GM23338 (cell line): ENCODE measurements at regions not wholly inside any gene's neighbourhood (a gene's known extent, or its start where the extent isn't known, plus 50 kb on each side); places are given as distances from the start of the nearest gene placed in this dataset.

Experiments
- ATAC-seq: fragments of 200-7000 bp; cut with Tn5 transposase; 3 replicates; pipeline ENCODE4 v1.9.1; 2020
- DNase-seq: peaks from one replicate; pipeline ENCODE4 v3.0.0-alpha.2; 2015; ENCODE audit warnings: low spot score
- H2AFZ ChIP-seq: fragments of 200-600 bp; sonication (generic); 2 replicates; pipeline ENCODE4 v1.8.0; 2016; ENCODE audit warnings: antibody characterized with exemption, mild to moderate bottlenecking, moderate library complexity
- H3F3A ChIP-seq: fragments of 200-600 bp; sonication (generic); replicated peaks from 2 replicates; pipeline ENCODE4 v1.8.0; 2017; ENCODE audit warnings: antibody characterized with exemption, mixed run types, low read depth
- H3K27ac ChIP-seq: fragments of 200-600 bp; sonication (generic); 2 replicates; pipeline ENCODE4 v1.6.1; 2016; ENCODE audit warnings: low read depth
- H3K27me3 ChIP-seq: fragments of 200-600 bp; sonication (generic); 2 replicates; pipeline ENCODE4 v1.8.0; 2016; ENCODE audit warnings: mild to moderate bottlenecking, mixed run types, moderate library complexity; ENCODE audit not compliant: insufficient read depth
- H3K36me3 ChIP-seq: fragments of 200-600 bp; sonication (generic); 2 replicates; pipeline ENCODE4 v1.8.0; 2016; ENCODE audit warnings: mild to moderate bottlenecking; ENCODE audit not compliant: insufficient read depth
- H3K4me1 ChIP-seq: fragments of 200-600 bp; sonication (generic); 2 replicates; pipeline ENCODE4 v1.8.0; 2016; ENCODE audit warnings: mild to moderate bottlenecking, moderate library complexity; ENCODE audit not compliant: insufficient read depth
- H3K4me2 ChIP-seq: fragments of 200-600 bp; sonication (generic); 2 replicates; pipeline ENCODE4 v1.7.1; 2017; ENCODE audit warnings: mixed run types
- H3K4me3 ChIP-seq: fragments of 200-600 bp; sonication (generic); 2 replicates; pipeline ENCODE4 v1.6.1; 2016; ENCODE audit warnings: mixed run types
- H3K79me2 ChIP-seq: fragments of 200-600 bp; sonication (generic); replicated peaks from 2 replicates; pipeline ENCODE4 v1.8.0; 2017; ENCODE audit warnings: mild to moderate bottlenecking; ENCODE audit not compliant: insufficient read depth
- H3K9me2 ChIP-seq: fragments of 200-600 bp; sonication (generic); 2 replicates; pipeline ENCODE4 v1.8.0; 2017; ENCODE audit not compliant: insufficient read depth
- H4K20me1 ChIP-seq: fragments of 200-600 bp; sonication (generic); replicated peaks from 2 replicates; pipeline ENCODE4 v1.8.0; 2017; ENCODE audit warnings: mild to moderate bottlenecking; ENCODE audit not compliant: insufficient read depth
- H3K27ac Mint-ChIP-seq: 2 replicates; pipeline ENCODE4 v1.8.0; 2020; ENCODE audit warnings: inconsistent platforms, mild to moderate bottlenecking, moderate library complexity, mixed read lengths
- H3K27me3 Mint-ChIP-seq: 3 replicates; pipeline ENCODE4 v1.8.0; 2022; ENCODE audit warnings: low read depth, mild to moderate bottlenecking, moderate library complexity, mixed read lengths, inconsistent platforms; ENCODE audit not compliant: insufficient read depth, poor library complexity
- H3K36me3 Mint-ChIP-seq: 3 replicates; pipeline ENCODE4 v1.8.0; 2021; ENCODE audit warnings: low read depth, mild to moderate bottlenecking, inconsistent platforms, moderate library complexity, mixed read lengths
- H3K4me1 Mint-ChIP-seq: 3 replicates; pipeline ENCODE4 v1.8.0; 2020; ENCODE audit warnings: mild to moderate bottlenecking, inconsistent platforms, mixed read lengths
- H3K4me3 Mint-ChIP-seq: 3 replicates; pipeline ENCODE4 v1.8.0; 2021; ENCODE audit warnings: moderate library complexity, mild to moderate bottlenecking, inconsistent platforms, mixed read lengths
- H3K9me3 Mint-ChIP-seq: 3 replicates; pipeline ENCODE4 v1.8.0; 2020; ENCODE audit warnings: moderate library complexity, mild to moderate bottlenecking, inconsistent platforms, mixed read lengths
- CTCF ChIP-seq, 2 experiments: fragments of 200-600 bp in 1 of 2; sonication (generic) in 1 of 2; conservative IDR thresholded peaks; 2 replicates each; pipeline versions ENCODE4 v1.5.1 to v1.6.1; 2016 to 2017; ENCODE audit warnings: antibody characterized with exemption in 2 of 2, low read depth in 2 of 2, mild to moderate bottlenecking in 2 of 2, moderate library complexity in 1 of 2
- JUNB ChIP-seq: IDR thresholded peaks from one replicate; pipeline ENCODE4 v1.6.1; 2016; ENCODE audit warnings: antibody characterized with exemption; ENCODE audit not compliant: unreplicated experiment
- POLR2AphosphoS5 ChIP-seq: IDR thresholded peaks from 2 replicates; pipeline ENCODE4 v1.6.1; 2016; ENCODE audit warnings: antibody characterized with exemption, low read depth
- REST ChIP-seq: IDR thresholded peaks from one replicate; pipeline ENCODE4 v1.6.1; 2018; ENCODE audit warnings: antibody characterized with exemption; ENCODE audit not compliant: unreplicated experiment
- STAT1 ChIP-seq: IDR thresholded peaks from one replicate; pipeline ENCODE4 v1.6.1; 2016; ENCODE audit warnings: antibody characterized with exemption; ENCODE audit not compliant: unreplicated experiment
- ZNF114 ChIP-seq: fragments of 250-450 bp; sonication (Bioruptor Pico); IDR thresholded peaks from 2 replicates; pipeline ENCODE4 v1.5.0; 2020; ENCODE audit warnings: mild to moderate bottlenecking, moderate library complexity
- ZNF462 ChIP-seq: fragments of 250-450 bp; sonication (Bioruptor Pico); IDR thresholded peaks from 2 replicates; pipeline ENCODE4 v1.5.0; 2020; ENCODE audit warnings: mild to moderate bottlenecking, moderate library complexity

GRCh38 chr6:71496722-71497033 is 208.1 kb downstream of the OGFRL1 start (continued):
- no peak for TF ChIP-seq ZNF462 (CRISPR knock-in tag)
- TF ChIP-seq CTCF (conservative IDR thresholded peaks at IDR 0.05; ENCODE audit: low read depth in 2 of 2): no peak
- no peak for TF ChIP-seq POLR2AphosphoS5
- TF ChIP-seq STAT1: no peak
- TF ChIP-seq JUNB: no peak
- no peak for TF ChIP-seq ZNF114 (CRISPR knock-in tag)

GRCh38 chr6:71498638-71499037 is 210.0 kb downstream of the OGFRL1 start:
- H3K9me2 ChIP-seq: no peaks in the 10 kb centered on the region; the same call in 1 of the 2 replicates
- no peak for DNase-seq
- H3F3A ChIP-seq: no peaks in the 10 kb centered on the region
- TF ChIP-seq ZNF114 (CRISPR knock-in tag) (no peak), REST (no peak)
- no peak for ATAC-seq
- H3K27ac ChIP-seq: no peak overlapping the region
- no peak overlapping the region for H2AFZ ChIP-seq
- Mint-ChIP-seq H3K27me3 (no peaks in the 10 kb centered on the region), H3K36me3 (no peaks in the 10 kb centered on the region), H3K9me3 (no peaks in the 10 kb centered on the region), H3K4me3 (no peak overlapping the region), H3K4me1 (peaks cover 14% of the 10 kb centered on the region), H3K27ac (no peak overlapping the region)
- peaks cover 7% of the 10 kb centered on the region; the same call in 1 of the 2 replicates for H3K4me1 ChIP-seq
- no peaks in the 10 kb centered on the region for H3K36me3 ChIP-seq
- H3K27me3 ChIP-seq: no peaks in the 10 kb centered on the region
- H3K4me3 ChIP-seq: no peak overlapping the region
- H3K79me2 ChIP-seq: no peaks in the 10 kb centered on the region
- no peaks in the 10 kb centered on the region for H4K20me1 ChIP-seq
- H3K4me2 ChIP-seq: no peak overlapping the region
